ENCODE measurements at regions not wholly inside any gene's neighbourhood (a gene's known extent, or its start where the extent isn't known, plus 50 kb on each side); places are given as distances from the start of the nearest gene placed in this dataset.

GRCh38 chr1:86226204-86226603 is 69.6 kb upstream of the COL24A1 start:
- 79% methylated on average over 1 of the region's 1 CpG for WGBS (ENCODE audit: insufficient coverage, insufficient replicate concordance, low lambda C conversion rate, missing lambda C conversion rate)
- Histone ChIP-seq H3K36me3 (ENCODE audit: control insufficient read depth in 2 of 2, insufficient read depth in 2 of 2, low read length in 1 of 2) (no peaks in the 10 kb centered on the region), H3K27ac (ENCODE audit: control insufficient read depth, insufficient read depth) (no peak overlapping the region), H4K20me1 (ENCODE audit: control insufficient read depth, insufficient read depth) (no peaks in the 10 kb centered on the region), H3K9ac (ENCODE audit: control insufficient read depth, insufficient read depth, low read length) (no peak overlapping the region), H2AFZ (ENCODE audit: control insufficient read depth, low read depth, low read length) (no peak overlapping the region), H3K27me3 (replicated peaks in 1 of 2; ENCODE audit: control insufficient read depth in 2 of 2, insufficient read depth in 2 of 2, low read length in 1 of 2) (no peaks in the 10 kb centered on the region), H3K4me3 (no peak overlapping the region), H3K79me2 (ENCODE audit: control insufficient read depth, insufficient read depth, low read length) (no peaks in the 10 kb centered on the region), H3K4me1 (ENCODE audit: control insufficient read depth, insufficient read depth, low read length) (no peaks in the 10 kb centered on the region), H3K4me2 (ENCODE audit: control insufficient read depth, insufficient read depth) (no peak overlapping the region), H3K9me3 (replicated peaks; ENCODE audit: control insufficient read depth, insufficient read depth, low read length) (no peaks in the 10 kb centered on the region)
- RAD21 ChIA-PET (ENCODE audit: unreplicated experiment) = no interaction called here
- SMC1A ChIA-PET (ENCODE audit: uncharacterized antibody, unreplicated experiment) = interaction anchor here (0.8 kb wide), 1 partner anchor 140 kb away, joined by 3 read pairs; no protein-coding TSS in a partner anchor
- DNase-seq (ENCODE audit: low read depth, low spot score) = no peak
- BruUV-seq (replicated peaks) = no TSS peak
- CTCF ChIA-PET = interaction anchor here (0.7 kb wide), 1 partner anchor 38 kb away, joined by 3 read pairs; no protein-coding TSS in a partner anchor
- intact Hi-C loops (cut with micrococcal nuclease; ENCODE audit: unreplicated experiment) = no loop called here
- FAIRE-seq = no peak
- in situ Hi-C loops (cut with MboI) = no loop called here
- POLR2A ChIA-PET = interaction anchor here (0.6 kb wide), 1 partner anchor 520 kb away, joined by 3 read pairs; no protein-coding TSS in a partner anchor
- no peak for ATAC-seq
- TF ChIP-seq EGR1 (IDR thresholded peaks at IDR 0.05; ENCODE audit: borderline replicate concordance in 1 of 2, low read depth in 2 of 2, low read length in 2 of 2) (no peak), BCL3 (IDR thresholded peaks at IDR 0.05; ENCODE audit: borderline replicate concordance, insufficient read depth, low read depth, low read length, poor library complexity, severe bottlenecking) (no peak), RELA (IDR thresholded peaks at IDR 0.05; ENCODE audit: borderline replicate concordance, partially characterized antibody) (no peak), SUZ12 (IDR thresholded peaks at IDR 0.05; ENCODE audit: unreplicated experiment) (no peak), SP1 (IDR thresholded peaks at IDR 0.05; ENCODE audit: low read depth, low read length) (no peak), IRF4 (IDR thresholded peaks at IDR 0.05; ENCODE audit: low read depth, low read length) (no peak), CBX5 (IDR thresholded peaks at IDR 0.05; ENCODE audit: low read depth) (no peak), SRF (IDR thresholded peaks at IDR 0.05; ENCODE audit: low read depth in 2 of 2, low read length in 2 of 2) (no peak), PAX5 (IDR thresholded peaks at IDR 0.05; ENCODE audit: borderline replicate concordance, low read depth, low read length) (no peak), BHLHE40 (IDR thresholded peaks at IDR 0.05; ENCODE audit: borderline replicate concordance in 1 of 2, low read depth in 2 of 2, low read length in 1 of 2) (no peak), JUNB (IDR thresholded peaks at IDR 0.05) (no peak), NFYA (IDR thresholded peaks at IDR 0.05; ENCODE audit: borderline replicate concordance, low read depth, low read length) (no peak), STAT1 (conservative IDR thresholded peaks at IDR 0.05) (no peak), SUPT20H (IDR thresholded peaks at IDR 0.05; ENCODE audit: borderline replicate concordance, control insufficient read depth, low read depth, low read length) (no peak), ZNF207 (IDR thresholded peaks at IDR 0.05; ENCODE audit: borderline replicate concordance) (no peak), ZNF384 (IDR thresholded peaks at IDR 0.05; ENCODE audit: borderline replicate concordance, low read depth, low read length) (no peak)
- TF ChIP-seq, protein P1, sequence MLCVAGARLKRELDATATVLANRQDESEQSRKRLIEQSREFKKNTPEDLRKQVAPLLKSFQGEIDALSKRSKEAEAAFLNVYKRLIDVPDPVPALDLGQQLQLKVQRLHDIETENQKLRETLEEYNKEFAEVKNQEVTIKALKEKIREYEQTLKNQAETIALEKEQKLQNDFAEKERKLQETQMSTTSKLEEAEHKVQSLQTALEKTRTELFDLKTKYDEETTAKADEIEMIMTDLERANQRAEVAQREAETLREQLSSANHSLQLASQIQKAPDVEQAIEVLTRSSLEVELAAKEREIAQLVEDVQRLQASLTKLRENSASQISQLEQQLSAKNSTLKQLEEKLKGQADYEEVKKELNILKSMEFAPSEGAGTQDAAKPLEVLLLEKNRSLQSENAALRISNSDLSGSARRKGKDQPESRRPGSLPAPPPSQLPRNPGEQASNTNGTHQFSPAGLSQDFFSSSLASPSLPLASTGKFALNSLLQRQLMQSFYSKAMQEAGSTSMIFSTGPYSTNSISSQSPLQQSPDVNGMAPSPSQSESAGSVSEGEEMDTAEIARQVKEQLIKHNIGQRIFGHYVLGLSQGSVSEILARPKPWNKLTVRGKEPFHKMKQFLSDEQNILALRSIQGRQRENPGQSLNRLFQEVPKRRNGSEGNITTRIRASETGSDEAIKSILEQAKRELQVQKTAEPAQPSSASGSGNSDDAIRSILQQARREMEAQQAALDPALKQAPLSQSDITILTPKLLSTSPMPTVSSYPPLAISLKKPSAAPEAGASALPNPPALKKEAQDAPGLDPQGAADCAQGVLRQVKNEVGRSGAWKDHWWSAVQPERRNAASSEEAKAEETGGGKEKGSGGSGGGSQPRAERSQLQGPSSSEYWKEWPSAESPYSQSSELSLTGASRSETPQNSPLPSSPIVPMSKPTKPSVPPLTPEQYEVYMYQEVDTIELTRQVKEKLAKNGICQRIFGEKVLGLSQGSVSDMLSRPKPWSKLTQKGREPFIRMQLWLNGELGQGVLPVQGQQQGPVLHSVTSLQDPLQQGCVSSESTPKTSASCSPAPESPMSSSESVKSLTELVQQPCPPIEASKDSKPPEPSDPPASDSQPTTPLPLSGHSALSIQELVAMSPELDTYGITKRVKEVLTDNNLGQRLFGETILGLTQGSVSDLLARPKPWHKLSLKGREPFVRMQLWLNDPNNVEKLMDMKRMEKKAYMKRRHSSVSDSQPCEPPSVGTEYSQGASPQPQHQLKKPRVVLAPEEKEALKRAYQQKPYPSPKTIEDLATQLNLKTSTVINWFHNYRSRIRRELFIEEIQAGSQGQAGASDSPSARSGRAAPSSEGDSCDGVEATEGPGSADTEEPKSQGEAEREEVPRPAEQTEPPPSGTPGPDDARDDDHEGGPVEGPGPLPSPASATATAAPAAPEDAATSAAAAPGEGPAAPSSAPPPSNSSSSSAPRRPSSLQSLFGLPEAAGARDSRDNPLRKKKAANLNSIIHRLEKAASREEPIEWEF (IDR thresholded peaks at IDR 0.05; ENCODE audit: insufficient replicate concordance, low read depth, low read length) = no peak
- TF ChIP-seq, protein P2, sequence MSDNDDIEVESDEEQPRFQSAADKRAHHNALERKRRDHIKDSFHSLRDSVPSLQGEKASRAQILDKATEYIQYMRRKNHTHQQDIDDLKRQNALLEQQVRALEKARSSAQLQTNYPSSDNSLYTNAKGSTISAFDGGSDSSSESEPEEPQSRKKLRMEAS (IDR thresholded peaks at IDR 0.05; ENCODE audit: low read depth, low read length) = no peak
